Midbrain (tissue), 1 donor: ENCODE measurements at regions not wholly inside any gene's neighbourhood (a gene's known extent, or its start where the extent isn't known, plus 50 kb on each side); places are given as distances from the start of the nearest gene placed in this dataset.

Experiments used
- DNase-seq: peaks from one replicate; lab custom pipeline; 2025; lab: John Stamatoyannopoulos, UW

DNA sequence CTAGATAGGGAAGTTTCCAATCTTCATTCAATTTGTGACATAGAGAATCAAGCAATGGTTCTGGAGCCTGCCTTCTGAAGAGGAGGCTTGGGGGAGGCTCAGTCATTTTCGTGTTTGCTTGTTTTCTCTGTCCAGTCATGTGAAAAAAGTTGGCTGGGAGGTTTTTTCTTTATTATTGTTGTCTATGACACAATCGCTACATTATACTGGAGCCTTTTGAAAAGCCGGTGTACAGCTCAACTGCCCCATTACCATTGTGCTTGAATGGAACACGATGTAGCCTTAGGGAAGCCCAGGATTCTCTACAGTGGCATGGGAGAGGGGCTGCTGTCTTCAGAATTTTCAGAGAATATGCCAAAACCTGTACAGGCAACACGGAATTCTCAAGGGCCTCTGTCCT lies 57.9 kb upstream of the NCAM1 start:
- peak; percentile 93 for DNase-seq

- no peak for DNase-seq
These were observed 50.1 kb upstream of the NCAM1 start for GRCh38 chr11:112911124-112911523.
